Transverse colon (tissue), 4 donors: ENCODE measurements at regions not wholly inside any gene's neighbourhood (a gene's known extent, or its start where the extent isn't known, plus 50 kb on each side); places are given as distances from the start of the nearest gene placed in this dataset.

Experiments used
- DNase-seq: peaks from one replicate; pipeline ENCODE4 v3.0.0-alpha.2; 2019
- H3K27ac ChIP-seq, 4 donors: fragments of 200-600 bp; sonication (generic); 2 replicates each; pipeline ENCODE4 v1.5.1; 2016 to 2018; ENCODE audit warnings: inconsistent platforms in 4 of 4
- H3K27me3 ChIP-seq: fragments of 200-600 bp; sonication (generic); 2 replicates; pipeline ENCODE4 v1.5.1; 2017; ENCODE audit warnings: inconsistent platforms
- H3K36me3 ChIP-seq, 4 donors: fragments of 200-600 bp; sonication (generic); 2 replicates each; pipeline ENCODE4 v1.5.1; 2017 to 2019; ENCODE audit warnings: inconsistent platforms in 4 of 4
- H3K4me1 ChIP-seq, 4 donors: fragments of 200-600 bp; sonication (generic); 2 replicates each; pipeline ENCODE4 v1.5.1; 2017 to 2020; ENCODE audit warnings: inconsistent platforms in 4 of 4
- H3K4me3 ChIP-seq, 4 donors: fragments of 200-600 bp; sonication (generic); 1 replicate in 1 of 4; 2 replicates in 3 of 4; pipeline versions ENCODE4 v1.5.1 to v1.6.1; 2017 to 2019; ENCODE audit warnings: inconsistent platforms in 4 of 4
- H3K9me3 ChIP-seq, 2 donors: fragments of 200-600 bp; sonication (generic); 2 replicates each; pipeline ENCODE4 v1.5.1; 2017 to 2019; ENCODE audit warnings: inconsistent platforms in 2 of 2
- EP300 ChIP-seq: sonication (generic); formaldehyde crosslinking; IDR thresholded peaks from one replicate; pipeline ENCODE4 v1.6.1; 2017; ENCODE audit warnings: antibody characterized with exemption, low read depth
- POLR2A ChIP-seq: fragments of 450-650 bp; IDR thresholded peaks from one replicate; pipeline ENCODE4 v1.6.1; 2016; ENCODE audit warnings: antibody characterized with exemption, mild to moderate bottlenecking, moderate library complexity
- POLR2AphosphoS5 ChIP-seq, 3 donors: sonication (generic); formaldehyde crosslinking; IDR thresholded peaks; one replicate each; pipeline ENCODE4 v1.6.1; 2016; ENCODE audit warnings: antibody characterized with exemption in 3 of 3
- WGBS, 2 donors: methylation state at CpG; one replicate each; pipeline ENCODE4 v1.1.5; 2018; ENCODE audit warnings: low coverage in 1 of 2; 5-methylcytosine and 5-hydroxymethylcytosine counted together
- in situ Hi-C, 4 donors: fragments of 200-750 bp; cut with MboI; loops; one replicate each; pipeline versions ENCODE4 v1.15.0 to v1.15.1; 2017; ENCODE audit warnings: low sequenced_read_pairs in 3 of 4, low pct_ligation_motif_present in 1 of 4, low pct_unique_long_range_greater_than_20kb in 1 of 4
- intact Hi-C: fragments of 100-400 bp; cut with DNase I; formaldehyde crosslinking; loops from one replicate; pipeline ENCODE4 v1.15.1; 2023; ENCODE audit warnings: low total_unique reads
- TF ChIP-seq, protein P1 (sequence below), 5 experiments: fragments of 200-600 bp in 3 of 5; fragments of 450-650 bp in 2 of 5; sonication (generic) in 3 of 5; IDR thresholded peaks; 1 replicate in 2 of 5; 2 replicates in 3 of 5; pipeline ENCODE4 v1.5.1; 2016 to 2017; ENCODE audit warnings: antibody characterized with exemption in 5 of 5, inconsistent platforms in 3 of 5, mild to moderate bottlenecking in 2 of 5, moderate library complexity in 1 of 5

DNA sequence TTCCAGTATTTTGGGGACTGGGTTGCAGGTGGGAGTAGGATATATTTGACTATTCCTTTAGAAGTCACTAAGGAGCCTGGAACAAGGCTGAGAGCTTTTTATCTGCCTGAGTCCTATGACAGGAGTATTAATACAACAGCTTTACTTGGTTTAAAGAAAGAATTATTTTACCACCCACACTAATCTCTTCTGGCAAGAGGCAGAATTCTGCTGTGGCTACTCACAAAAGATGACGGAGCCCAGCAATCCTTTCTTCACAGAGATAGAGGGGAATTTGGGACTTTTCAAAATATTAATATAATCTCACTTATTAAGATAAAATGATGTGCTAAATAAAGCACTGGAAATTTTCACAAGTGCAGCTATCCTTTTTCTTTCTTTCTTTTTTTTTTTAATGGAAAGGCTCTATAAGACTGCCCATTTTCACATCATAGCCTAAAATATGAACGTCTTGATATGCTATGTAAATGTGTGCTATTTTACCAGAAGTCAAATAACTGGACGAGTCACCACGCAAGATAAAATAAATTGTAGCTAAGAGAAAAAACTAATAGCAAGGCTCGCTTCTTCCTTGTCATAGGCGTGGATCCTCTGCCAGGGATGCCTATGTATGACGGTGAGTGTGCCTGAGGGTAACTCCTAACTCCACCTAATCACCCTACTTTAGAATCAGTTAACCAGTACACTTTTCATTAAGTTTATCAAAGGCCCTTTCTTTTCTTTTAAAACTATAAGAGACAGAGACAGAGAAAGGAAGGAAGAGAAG, 76.3 kb downstream of the ZNF608 start:
- in situ Hi-C loops, result no loop called here
- no peak for TF ChIP-seq EP300
- no peak for TF ChIP-seq POLR2AphosphoS5 (IDR thresholded peaks at IDR 0.05)
- TF ChIP-seq POLR2A, result no peak
- TF ChIP-seq, protein P1, sequence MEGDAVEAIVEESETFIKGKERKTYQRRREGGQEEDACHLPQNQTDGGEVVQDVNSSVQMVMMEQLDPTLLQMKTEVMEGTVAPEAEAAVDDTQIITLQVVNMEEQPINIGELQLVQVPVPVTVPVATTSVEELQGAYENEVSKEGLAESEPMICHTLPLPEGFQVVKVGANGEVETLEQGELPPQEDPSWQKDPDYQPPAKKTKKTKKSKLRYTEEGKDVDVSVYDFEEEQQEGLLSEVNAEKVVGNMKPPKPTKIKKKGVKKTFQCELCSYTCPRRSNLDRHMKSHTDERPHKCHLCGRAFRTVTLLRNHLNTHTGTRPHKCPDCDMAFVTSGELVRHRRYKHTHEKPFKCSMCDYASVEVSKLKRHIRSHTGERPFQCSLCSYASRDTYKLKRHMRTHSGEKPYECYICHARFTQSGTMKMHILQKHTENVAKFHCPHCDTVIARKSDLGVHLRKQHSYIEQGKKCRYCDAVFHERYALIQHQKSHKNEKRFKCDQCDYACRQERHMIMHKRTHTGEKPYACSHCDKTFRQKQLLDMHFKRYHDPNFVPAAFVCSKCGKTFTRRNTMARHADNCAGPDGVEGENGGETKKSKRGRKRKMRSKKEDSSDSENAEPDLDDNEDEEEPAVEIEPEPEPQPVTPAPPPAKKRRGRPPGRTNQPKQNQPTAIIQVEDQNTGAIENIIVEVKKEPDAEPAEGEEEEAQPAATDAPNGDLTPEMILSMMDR (IDR thresholded peaks at IDR 0.05), result no peak
- no peak for DNase-seq
- H3K27me3 ChIP-seq, result no peaks in the 10 kb centered on the region
- intact Hi-C loops, result no loop called here
- peak overlapping the region in 2 of 4 donors; percentile 10 to 21 for H3K27ac ChIP-seq
- peaks cover 13 to 52% (median 20%) of the 10 kb centered on the region in 4 donors for H3K4me1 ChIP-seq
- H3K4me3 ChIP-seq, result no peak overlapping the region
- no peaks in the 10 kb centered on the region for H3K9me3 ChIP-seq
- WGBS, 2 donors, result 45 to 69% methylated on average over 5 to 7 of the region's 7 CpGs
- no peaks in the 10 kb centered on the region for H3K36me3 ChIP-seq

DNA sequence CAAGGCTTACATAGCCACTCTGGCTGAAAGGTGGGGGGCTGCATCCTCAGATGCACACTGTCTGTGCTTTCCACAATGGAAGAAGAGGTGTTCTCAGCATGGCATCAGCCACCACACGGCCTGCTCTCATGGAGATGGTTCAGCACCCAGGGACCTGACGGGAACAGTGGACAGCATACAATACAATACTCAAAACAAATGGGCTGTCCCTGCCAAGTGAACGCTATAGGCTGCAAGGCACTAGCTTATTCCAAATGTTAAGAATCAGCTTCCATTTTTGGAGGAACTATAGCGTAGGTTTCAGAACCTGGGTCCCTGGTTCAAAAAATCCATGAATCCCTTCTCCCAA, 77.2 kb downstream of the ZNF608 start:
- WGBS, 2 donors, result 80% methylated on average over 4 of the region's 4 CpGs; no CpG with 5 or more reads in 1 of the 2 donors

DNA sequence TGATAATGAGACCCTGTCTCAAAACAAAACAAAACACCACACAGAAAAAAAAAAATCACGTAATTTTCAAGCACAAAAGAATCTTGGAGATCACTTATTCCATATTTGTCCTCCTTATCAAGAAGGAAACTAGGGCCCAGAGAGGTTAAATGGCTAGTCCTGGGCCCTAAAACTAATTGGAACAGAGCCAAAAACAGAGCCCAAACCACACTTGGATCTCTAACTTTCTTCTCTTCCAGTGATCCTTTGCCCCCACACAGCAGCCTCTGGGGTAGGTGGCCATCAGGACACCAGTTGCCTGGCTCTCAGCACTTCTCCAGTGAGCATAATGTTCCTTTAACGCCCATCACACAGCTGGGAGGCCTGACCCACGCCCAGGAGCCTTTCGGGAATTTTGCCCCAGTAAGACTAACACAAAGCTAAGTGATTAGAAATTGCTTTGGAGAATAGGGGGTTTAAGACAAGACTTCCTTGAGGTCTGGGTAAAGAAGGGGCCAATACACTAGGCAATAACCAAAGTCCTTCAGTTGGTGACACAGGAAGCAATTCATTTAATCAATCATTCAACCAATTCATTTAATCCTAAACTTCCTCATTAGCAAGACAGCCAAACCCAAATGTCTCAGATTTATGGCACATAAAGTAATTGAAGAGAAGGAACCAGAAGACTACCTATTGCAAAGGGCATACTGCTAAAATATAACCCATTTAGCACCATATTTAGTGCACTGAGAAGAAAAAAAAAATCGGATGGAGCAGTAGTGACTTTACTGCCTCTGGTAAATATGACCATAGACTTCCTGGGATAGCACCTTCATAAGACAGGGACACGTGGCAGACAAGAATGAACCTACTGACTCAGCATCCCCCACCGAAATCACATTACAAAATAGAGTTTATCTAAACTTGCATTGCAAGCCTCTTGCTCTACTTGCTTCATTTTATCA, 77.8 kb downstream of the ZNF608 start:
- TF ChIP-seq POLR2AphosphoS5 (IDR thresholded peaks at IDR 0.05), result no peak
- intact Hi-C loops (no loop called here), in situ Hi-C loops (no loop called here)
- H3K27me3 ChIP-seq, result no peaks in the 10 kb centered on the region
- H3K36me3 ChIP-seq, result no peaks in the 10 kb centered on the region
- H3K27ac ChIP-seq, result peak overlapping the region in 3 of 4 donors; percentile 7 to 25 (median 16)
- H3K4me1 ChIP-seq, result peaks cover 13 to 55% (median 23%) of the 10 kb centered on the region in 4 donors
- 70 to 74% methylated on average over 2 to 7 of the region's 7 CpGs for WGBS, 2 donors
- H3K4me3 ChIP-seq, result no peak overlapping the region
- DNase-seq, result no peak
- no peaks in the 10 kb centered on the region for H3K9me3 ChIP-seq

More for the DNA sequence above, 77.2 kb downstream of the ZNF608 start:
- intact Hi-C loops, result no loop called here
- Histone ChIP-seq H3K27ac (no peak overlapping the region), H3K4me3 (no peak overlapping the region), H3K36me3 (no peaks in the 10 kb centered on the region), H3K9me3 (no peaks in the 10 kb centered on the region), H3K4me1 (peaks cover 13 to 54% (median 23%) of the 10 kb centered on the region in 4 donors), H3K27me3 (no peaks in the 10 kb centered on the region)
- in situ Hi-C loops, result no loop called here
- TF ChIP-seq EP300 (no peak), POLR2AphosphoS5 (IDR thresholded peaks at IDR 0.05) (no peak), POLR2A (no peak)
- TF ChIP-seq, protein P1 (IDR thresholded peaks at IDR 0.05), result no peak
- DNase-seq, result no peak

DNA sequence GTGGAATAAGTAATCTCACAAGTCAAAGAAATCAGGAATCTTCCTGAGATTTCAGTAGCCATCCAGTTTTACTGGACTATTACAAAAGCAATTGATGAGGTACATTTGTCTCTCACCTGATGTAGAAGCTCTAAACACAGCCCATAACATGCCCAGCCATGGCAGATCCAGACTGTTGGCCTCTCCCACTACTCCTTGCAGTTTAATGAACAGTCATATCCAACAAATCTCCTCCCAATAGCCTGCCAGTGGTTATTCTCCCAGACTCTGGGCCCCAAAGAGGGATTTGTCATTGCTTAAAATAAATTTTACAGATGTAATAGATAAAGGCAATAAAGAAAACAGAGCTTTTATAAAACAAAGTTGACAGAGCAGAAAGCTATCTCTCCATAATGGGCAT, 80.8 kb downstream of the ZNF608 start:
- Histone ChIP-seq H3K27ac (no peak overlapping the region), H3K4me1 (peaks cover 34 to 61% (median 45%) of the 10 kb centered on the region in 4 donors), H3K9me3 (no peaks in the 10 kb centered on the region), H3K4me3 (no peak overlapping the region), H3K36me3 (no peaks in the 10 kb centered on the region), H3K27me3 (no peaks in the 10 kb centered on the region)
- intact Hi-C loops, result no loop called here
- no peak for DNase-seq
- in situ Hi-C loops, result no loop called here
- TF ChIP-seq POLR2AphosphoS5 (IDR thresholded peaks at IDR 0.05) (no peak), POLR2A (no peak), EP300 (no peak)
- TF ChIP-seq, protein P1 (IDR thresholded peaks at IDR 0.05), result no peak
